Activated gamma-delta T cell treated with anti-CD3 and anti-CD28 coated beads, Interleukin-2, amount 50 U/mL, for 16 hours (primary cell): ENCODE measurements at regions not wholly inside any gene's neighbourhood (a gene's known extent, or its start where the extent isn't known, plus 50 kb on each side); places are given as distances from the start of the nearest gene placed in this dataset.
"Not testable (repeated sequence)": the region's sequence is repeated elsewhere in the genome, so short reads cannot be mapped to it uniquely, and the experiment has no call there.

ENCODE experiments used
- DNase-seq: peaks from one replicate; pipeline ENCODE4 v3.0.0-alpha.2; 2020; ENCODE audit warnings: low read depth

GRCh38 chr5:83802686-83803085 is 82.0 kb upstream of the HAPLN1 start:
- DNase-seq = no peak

GRCh38 chr5:83800201-83800600 is 79.5 kb upstream of the HAPLN1 start:
- no peak for DNase-seq

GRCh38 chr5:83799020-83799419 is 78.4 kb upstream of the HAPLN1 start:
- not testable (repeated sequence) for DNase-seq

DNA sequence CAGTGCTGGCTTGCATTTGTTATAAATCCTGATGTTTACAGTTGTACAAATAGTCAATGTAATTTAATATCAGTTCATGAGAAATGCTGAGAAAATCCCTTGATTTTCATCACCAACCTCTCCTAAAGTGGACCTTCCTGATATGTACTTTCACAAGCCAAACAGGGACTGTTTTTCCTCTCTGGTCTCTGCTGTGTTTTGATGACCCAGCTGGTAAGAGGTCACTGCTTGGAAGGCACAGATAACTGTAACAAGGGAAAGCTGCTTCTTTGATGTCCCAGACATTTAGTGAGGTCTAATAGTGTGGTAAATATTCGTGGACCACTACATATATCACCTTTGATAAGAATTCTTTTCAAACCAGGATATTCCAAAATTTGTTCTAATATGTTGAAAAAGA is 68.7 kb upstream of the HAPLN1 start:
- DNase-seq = no peak

GRCh38 chr5:83787631-83788030 is 67.0 kb upstream of the HAPLN1 start:
- DNase-seq = no peak

DNA sequence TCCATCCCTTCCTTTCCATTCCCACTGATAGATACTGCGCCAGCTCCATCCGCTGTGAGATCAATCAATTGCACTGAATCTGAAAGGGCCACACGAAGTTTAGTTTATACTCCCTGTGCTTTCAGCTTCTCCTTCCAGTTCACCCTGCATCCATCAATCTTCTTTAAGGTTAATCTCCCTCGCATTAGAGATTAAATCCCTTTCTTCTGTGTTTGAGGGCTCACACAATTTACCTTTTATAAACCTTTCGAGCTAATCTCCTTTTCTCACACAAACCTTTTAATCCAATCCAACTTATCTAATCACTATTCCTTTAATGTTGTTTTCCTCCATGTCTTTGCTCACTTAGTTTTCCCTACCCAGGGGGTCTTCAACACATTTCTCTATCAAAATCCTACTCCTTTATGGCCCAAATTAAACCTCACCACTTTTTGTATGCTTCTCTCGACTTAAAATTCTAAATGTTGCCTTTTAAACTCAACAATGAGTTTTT is 64.6 kb upstream of the HAPLN1 start:
- DNase-seq = no peak

DNA sequence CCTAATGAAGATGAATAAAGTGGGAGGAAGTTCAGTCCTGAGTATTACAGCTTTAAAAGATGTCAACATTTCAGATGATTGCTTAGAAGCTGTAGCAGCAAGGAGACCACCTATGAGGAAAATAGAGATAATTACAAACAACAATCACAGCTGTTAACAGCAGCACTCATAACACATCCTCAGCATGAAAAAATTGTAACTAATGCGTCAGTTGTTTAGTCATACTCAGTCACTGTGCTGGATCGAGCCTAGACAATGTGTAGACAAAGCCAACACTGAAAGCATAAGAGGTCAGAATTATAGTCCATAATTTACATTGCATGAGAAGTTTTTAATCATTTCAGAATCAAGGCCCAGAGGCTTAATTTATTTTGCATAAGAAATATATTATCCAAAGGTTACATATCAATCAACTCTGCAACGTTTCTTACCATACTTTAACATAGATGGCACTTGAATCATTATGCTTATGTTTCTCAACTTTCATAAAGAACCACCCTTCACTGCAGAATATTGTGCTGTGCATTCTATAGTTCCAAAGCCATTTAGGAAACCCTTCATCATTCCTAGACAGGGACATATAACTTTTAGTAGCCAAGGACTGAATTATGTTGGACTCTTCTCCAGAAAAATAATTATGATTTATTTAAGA is 60.2 kb upstream of the HAPLN1 start:
- no peak for DNase-seq

DNA sequence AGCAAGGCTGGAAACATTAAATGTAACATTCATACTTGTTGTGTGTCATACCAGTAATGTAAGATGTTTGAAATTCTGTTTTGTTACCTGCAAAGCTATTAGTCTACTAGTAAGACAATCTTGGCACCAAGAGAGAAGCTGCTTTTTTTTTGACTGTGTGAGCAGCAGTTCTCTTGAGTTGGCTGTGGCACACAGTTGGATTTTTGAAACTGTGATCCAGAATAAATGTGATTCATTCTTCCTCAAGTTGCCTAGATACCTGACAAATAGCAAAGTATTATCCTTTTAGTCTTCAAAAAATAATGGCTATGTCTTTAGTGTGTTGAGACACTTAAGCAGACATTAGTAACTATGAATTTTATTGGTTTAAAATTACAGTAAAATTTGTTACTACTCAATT is 57.2 kb upstream of the HAPLN1 start:
- DNase-seq = no peak

DNA sequence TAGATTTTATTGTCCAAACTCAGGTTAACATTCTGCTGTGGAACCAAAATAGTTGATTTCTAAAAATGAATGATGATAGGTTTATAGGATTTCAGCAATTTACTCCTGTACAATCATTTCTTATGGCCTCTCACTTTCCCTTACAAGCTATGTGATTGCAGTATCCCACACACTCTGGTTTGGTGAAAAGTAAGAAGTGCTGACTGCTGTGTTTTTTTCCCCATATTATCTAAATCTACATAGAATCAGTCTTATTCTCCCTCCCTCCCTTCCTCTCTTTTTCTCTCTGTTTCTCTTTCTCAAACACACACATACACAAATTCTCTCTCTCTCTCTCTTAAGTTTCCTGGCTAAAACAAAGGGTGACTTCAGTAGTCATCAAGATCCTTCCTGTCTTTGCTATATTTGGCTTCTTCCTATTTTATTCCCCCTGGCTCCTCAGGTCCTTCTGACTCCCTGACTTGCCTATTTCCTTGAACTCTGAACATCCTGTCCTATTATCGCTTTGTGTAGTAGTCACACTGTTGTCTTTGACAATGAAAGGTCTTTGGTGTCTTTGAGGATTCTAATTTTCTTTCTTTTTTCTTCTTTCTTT is 55.9 kb upstream of the HAPLN1 start:
- DNase-seq = no peak
